ENCODE measurements at regions not wholly inside any gene's neighbourhood (a gene's known extent, or its start where the extent isn't known, plus 50 kb on each side); places are given as distances from the start of the nearest gene placed in this dataset.
"Not testable (repeated sequence)": the region's sequence is repeated elsewhere in the genome, so short reads cannot be mapped to it uniquely, and the experiment has no call there.

GRCh38 chr7:119908948-119909347 lies 364.0 kb upstream of the KCND2 start:
- no peak for DNase-seq

DNA sequence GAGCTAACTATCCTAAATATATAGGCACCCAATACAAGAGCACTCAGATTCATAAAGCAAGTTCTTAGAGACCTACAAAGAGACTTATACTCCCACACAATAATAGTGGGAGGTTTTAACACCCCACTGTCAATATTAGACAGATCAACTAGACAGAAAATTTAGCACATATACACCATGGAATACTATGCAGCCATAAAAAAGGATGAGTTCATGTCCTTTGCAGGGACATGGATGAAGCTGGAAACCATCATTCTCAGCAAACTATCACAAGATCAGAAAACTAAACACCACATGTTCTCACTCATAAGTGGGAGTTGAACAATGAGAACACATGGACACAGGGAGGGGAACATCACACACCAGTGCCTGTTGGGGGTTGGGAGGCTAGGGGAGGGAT lies 358.9 kb upstream of the KCND2 start:
- DNase-seq, result not testable (repeated sequence)

DNA sequence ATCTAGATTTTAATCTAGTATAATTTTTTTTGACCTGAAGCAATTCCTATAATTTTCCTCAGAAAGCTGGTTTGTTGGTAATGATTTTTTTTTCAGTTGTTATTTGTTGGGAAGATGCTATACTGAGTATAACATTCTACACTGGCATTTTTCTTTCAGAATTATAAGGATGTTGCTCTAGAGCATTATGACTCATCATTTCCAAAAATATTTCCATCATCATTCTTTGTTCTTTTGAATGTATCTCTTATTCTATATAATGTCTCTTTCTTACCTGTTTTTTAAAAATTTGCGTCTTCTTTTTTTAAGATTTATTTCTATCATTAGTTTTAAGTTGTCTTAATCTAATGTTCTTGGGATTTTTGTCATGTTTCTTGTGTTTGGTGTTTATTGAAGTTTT lies 356.5 kb upstream of the KCND2 start:
- DNase-seq, result no peak

DNA sequence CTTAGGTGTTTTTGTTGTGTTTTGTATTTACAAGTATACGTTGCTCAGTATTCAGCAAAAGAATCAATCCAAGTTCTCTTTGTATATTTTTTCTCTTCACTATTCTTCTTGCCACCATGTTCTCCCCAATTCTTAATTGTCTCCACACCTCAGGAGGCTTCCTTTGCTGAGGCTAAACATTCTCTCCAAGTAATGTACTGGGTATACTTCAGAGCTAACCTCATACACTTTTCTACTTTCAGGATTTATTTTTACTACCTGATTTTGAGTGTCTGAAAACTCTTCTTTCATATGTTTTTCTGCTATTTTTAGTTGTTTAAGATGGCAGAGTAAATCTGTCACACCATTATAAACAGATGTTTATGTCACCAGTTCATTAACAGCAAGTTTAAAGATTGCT lies 354.8 kb upstream of the KCND2 start:
- no peak for DNase-seq

DNA sequence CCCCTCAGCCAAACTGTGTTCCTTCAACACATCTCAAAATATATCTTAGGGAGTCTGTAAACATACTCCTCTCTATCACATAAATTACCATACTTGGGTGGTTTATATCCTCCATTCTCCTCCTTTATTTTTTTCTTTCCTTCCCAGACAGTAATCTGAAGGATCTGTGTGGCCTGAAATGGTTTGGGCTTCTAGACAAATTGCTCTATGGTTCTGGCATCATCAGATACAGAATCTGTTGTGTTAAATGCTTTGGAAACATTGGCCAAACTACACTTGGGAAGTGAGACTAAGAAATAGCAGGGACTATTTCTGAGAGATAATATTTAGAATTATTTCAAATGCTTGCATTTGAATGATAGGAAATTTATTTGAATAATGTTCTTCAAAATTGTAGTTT lies 353.0 kb upstream of the KCND2 start:
- no peak for DNase-seq

DNA sequence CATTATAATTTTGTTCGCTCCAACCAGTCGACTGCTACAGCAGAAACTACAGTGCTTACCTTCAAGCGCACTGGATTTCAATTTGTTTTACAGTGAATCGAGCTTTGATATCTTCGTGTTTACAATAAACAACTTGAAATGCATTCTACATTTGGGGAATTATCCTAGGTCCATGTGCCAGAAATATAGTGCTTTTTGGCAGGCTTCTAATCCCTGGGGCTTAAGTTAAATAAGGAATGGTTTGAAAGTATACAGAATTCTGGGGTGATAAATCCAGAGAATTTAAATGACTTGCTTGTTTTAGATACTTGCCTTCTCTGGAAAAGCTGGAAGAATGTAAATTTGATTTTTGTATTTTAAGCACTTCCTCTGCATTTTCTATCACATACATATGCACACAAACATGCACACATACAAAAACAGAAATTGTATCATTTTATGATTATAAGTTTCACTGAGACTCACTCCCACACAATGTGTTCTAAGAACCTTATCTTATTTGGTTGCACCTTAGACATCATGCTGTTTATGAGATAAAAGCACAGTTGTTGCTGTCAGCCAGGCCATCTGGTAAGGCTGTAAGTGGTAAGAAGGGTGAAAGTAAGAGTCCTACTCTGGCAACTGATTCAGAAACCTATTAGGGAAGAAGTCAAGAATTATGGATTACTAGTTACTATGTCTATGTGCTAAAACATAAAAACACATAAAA lies 347.2 kb upstream of the KCND2 start:
- DNase-seq, result no peak

- DNase-seq, result no peak
These were observed 343.1 kb upstream of the KCND2 start for GRCh38 chr7:119929891-119930290.

GRCh38 chr7:119931230-119931824 lies 341.6 kb upstream of the KCND2 start:
- DNase-seq, result no peak

- DNase-seq, result no peak
These were observed 337.5 kb upstream of the KCND2 start for GRCh38 chr7:119935418-119936025.

DNA sequence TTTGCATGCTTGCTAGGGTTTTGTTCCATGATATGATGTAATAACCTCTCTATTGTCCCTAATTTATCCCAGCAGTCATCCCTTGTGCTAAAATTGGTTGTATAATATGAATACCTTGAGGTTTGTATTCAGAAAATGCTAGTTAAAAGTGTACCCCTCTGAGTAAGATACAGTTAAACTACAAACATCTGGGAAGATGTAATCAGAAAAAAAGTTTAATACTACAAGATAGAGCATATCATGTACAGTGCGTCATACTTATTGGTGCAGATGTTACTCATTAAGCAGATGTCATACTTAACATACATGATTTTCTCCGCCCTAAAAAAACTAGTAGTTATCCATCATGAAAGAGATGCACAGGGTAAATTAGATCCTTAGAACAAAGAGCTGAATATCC lies 336.1 kb upstream of the KCND2 start:
- no peak for DNase-seq

- no peak for DNase-seq
These were observed 335.2 kb upstream of the KCND2 start for GRCh38 chr7:119937745-119938144.

DNA sequence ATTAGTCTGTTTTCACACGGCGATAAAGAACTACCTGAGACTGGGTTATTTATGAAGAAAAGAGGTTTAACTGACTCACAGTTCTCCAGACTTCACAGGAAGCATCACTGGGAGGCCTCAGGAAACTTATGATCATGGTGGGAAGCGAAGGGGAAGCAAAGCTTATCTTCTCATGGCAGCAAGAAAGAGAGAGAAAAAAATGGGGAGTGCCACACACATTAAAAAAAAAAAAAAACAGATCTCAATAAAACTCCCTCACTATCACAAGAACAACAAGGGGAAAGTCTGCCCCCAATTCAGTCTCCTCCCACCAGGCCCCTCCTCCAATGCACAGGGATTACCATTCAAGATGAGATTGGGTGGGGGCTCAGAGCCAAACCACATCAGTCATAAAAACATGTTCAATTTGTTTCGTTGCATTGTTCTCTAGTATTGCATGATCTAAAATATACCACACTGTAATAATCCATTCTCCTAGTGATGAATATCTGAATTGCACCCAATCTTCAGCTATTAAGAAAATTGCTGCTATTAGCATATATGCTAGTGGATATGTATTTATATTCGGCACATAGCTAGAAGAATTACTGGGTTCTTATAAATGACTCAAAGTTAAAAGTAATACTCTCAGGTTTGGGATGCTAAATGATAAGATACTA lies 328.9 kb upstream of the KCND2 start:
- no peak for DNase-seq

GRCh38 chr7:119944601-119944972 lies 328.4 kb upstream of the KCND2 start:
- DNase-seq, result no peak

DNA sequence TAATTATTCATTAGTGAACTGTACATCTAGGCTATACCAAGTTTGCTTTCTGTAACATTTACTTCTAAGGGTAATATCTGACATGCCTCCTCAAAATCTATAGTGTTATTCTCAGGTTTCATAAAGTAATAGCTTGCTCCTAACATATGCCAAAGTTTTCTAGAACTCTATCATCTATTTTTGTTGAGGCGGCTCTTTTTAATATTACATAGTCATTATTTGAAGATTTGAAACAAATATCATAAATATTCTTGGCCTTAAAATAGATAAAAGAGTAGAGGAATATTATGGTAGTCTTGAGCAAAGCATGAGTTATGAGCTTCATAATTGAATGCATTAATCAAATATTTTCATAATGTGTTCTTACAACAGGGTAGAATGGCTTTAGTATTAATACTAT lies 327.2 kb upstream of the KCND2 start:
- no peak for DNase-seq

DNA sequence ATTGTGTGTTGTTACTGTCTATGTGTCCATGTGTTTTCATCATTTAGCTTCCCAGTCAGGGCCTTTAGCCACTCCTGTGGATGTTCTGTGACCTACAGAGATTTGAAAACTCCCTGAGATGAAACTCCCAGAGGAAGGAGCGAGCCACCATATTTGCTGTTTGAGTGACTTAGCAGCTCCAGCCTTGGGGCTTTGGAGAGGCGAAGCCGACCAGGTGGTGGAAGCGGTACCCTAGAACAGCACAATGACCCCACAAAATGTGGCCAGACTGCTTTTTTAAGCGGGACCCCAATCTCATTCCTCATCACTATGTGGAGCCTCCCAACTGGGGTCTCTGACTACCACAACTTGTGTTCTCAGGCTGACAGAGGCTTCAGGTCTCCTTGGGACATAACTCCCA lies 323.9 kb upstream of the KCND2 start:
- DNase-seq, result no peak

GRCh38 chr7:119950390-119951041 lies 322.5 kb upstream of the KCND2 start:
- not testable (repeated sequence) for DNase-seq

DNA sequence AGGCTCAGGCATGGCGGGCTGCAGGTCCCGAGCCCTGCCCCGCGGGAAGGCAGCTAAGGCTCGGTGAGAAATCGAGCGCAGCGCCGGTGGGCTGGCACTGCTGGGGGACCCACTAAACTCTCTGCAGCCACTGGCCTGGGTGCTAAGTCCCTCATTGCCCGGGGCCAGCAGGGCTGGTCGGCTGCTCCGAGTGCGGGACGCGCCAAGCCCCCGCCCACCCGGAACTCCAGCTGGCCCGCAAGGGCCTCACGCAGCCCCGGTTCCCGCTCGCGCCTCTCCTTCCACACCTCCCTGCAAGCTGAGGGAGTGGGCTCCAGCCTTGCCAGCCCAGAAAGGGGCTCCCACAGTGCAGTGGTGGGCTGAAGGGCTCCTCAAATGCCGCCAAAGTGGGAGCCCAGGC lies 321.4 kb upstream of the KCND2 start:
- not testable (repeated sequence) for DNase-seq

- no peak for DNase-seq
These were observed 315.6 kb upstream of the KCND2 start for GRCh38 chr7:119957335-119957734.

GRCh38 chr7:119959811-119960210 lies 313.2 kb upstream of the KCND2 start:
- no peak for DNase-seq

DNA sequence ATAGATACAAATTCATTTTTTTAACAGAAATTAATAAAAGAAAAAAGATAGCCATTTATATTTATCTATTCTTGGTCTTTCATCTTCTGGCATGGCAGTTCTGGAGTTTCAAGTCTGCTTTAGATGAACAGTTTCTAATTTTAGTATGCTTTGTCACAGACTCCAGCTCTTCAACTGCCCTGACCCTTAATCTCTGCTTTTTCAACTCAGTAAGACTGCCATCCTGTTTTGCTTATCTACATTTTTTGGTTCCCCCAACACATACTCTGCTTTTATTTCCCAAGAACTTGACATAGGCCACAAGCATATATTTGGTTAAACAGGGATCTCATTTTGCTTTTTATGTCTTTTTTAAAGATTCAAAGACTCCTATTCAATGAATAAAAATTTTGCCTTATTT lies 309.3 kb upstream of the KCND2 start:
- DNase-seq, result no peak

GRCh38 chr7:119964065-119964464 lies 308.9 kb upstream of the KCND2 start:
- no peak for DNase-seq

DNA sequence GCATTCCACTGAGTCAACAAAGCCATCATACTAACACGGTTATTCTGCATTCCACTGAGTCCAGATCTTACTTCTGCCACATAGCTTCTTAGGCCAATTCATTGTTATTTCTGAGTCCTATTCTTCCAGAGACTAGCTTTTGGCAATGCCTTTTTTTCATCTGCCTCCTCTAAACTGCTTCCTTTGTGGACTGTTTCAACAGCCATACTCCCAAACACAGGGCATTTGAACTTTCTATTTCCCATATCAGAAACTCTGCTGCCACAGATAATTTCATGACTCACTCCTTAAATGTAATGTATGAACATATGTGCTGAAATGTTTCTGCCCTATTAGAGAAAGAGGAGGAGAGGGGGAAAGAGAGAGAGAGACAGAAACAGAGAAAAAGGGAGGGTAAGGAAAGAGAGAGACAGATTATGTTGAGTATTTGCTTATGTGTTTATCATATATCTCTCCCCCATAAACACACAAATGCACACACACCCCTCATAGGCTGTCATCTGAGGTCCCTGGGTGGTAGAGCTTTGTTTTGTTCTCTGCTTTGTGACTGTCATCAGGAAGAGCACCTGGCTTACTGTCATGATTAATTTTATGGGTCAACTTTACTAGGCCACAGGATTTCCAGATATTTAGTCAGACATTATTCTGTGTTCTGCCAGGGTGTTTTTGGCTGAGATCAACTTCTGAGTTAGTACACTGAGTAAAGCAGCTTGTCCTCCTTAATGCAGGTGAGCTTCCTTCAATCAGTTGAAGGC lies 308.0 kb upstream of the KCND2 start:
- no peak for DNase-seq

- DNase-seq, result no peak
These were observed 305.8 kb upstream of the KCND2 start for GRCh38 chr7:119967221-119967620.
